SH-SY5Y (cell line): ENCODE measurements at regions not wholly inside any gene's neighbourhood (a gene's known extent, or its start where the extent isn't known, plus 50 kb on each side); places are given as distances from the start of the nearest gene placed in this dataset.

Source experiments
- GATA2 ChIP-seq: IDR thresholded peaks from 2 replicates; pipeline ENCODE4 v1.6.1; 2011; ENCODE audit warnings: mild to moderate bottlenecking, low read depth, low read length
- GATA3 ChIP-seq: IDR thresholded peaks from 2 replicates; pipeline ENCODE4 v1.6.1; 2011; ENCODE audit warnings: low read depth, mild to moderate bottlenecking, low read length, moderate library complexity

DNA sequence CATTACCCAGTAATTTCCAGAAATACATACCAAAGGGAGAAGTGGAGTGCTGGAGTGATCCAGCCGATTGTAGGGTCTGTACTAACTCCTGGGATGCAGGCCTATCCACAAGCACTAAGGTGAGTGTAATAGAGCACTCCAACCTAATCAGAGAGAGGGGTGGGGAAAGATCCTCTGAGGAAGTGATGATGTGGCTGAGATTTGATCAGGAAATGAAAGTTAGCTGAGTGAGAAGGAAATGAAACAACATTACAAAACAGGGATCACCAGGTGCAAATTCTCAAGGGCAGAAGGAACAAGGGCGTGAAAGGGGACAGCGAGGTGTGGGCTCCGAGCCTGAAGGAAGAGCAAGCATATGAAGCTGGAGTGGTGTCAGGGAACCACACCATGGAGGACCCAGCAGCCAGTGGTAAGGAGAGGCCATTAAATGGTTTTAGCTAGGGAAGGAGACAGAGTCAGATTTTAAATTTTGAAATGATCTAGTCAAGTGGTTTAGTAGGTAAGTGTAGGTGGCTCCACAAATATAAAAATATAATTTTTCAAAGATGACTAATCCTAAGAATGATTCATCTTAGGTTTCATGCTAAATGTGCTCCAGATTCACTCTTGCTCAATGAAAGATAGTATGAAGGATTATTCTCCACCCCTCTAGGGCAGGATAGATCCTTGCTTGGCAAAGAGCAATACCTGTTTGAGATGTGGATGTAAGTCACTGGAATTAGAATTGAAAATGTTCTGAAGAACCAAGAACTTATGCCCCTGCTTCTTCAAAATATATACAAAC, 348.7 kb downstream of the TBL1XR1 start:
- TF ChIP-seq GATA3 (no peak), GATA2 (no peak)
